Hippocampal formation (tissue), 2 donors: ENCODE measurements at regions not wholly inside any gene's neighbourhood (a gene's known extent, or its start where the extent isn't known, plus 50 kb on each side); places are given as distances from the start of the nearest gene placed in this dataset.

Experiments
- DNase-seq, 2 donors: peaks; one replicate each; lab custom pipeline; 2025; lab: John Stamatoyannopoulos, UW

DNA sequence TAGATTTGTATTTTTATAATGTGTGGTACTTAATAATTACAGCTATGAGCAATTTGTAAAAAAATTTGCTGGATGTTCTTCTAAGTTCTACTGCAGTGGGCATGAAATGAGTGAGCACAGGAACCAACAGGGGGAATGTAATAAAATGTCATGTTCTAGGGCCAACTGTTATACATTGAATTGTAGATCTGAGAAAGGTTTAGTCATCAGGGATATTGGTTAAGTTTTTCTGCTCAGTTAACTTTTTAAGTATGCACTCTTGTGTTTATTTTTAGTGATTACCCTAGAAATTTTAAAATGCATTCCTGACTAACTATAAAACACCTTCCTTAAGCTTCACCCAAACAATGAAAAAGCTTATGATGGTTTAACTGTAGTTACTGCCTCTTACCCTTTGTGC, 101.8 kb downstream of the CAND1 start:
- DNase-seq = no peak

DNA sequence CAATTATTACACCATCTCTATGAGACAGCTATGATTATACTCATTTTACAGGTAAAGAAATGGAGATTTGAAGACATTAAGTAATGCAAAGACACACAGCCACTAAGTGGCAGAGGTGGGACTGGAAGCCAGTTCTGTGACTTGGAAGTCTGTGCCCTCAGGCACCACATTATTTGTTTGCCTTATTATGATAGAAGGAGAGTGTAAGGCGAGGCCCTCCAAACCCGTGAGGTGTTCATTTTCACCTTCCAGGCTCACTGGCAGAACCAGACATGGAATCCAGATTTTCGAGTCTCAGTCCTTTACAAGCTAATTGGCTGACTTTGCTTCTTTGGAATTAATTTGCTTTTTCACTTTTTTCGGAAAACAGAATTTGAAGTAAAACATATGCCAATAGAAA, 107.9 kb downstream of the CAND1 start:
- no peak for DNase-seq

DNA sequence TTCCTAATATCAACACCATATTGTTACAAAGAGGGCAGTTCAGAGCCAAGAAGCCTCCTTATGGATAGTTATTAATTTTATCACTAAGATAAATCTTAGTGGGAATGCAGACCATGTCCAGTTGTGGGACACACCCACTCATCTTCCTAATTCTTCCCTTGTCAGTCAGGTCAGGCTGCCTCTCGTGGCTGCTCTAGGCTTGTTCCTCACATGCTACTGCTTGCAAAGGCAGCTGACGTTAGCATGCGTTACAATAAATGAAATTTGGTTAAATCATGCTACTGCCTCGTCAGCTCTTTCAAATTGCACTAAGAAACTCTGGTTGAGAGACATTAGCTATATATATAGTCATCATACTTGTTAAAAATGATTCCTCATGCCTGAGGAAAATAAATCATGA, 108.4 kb downstream of the CAND1 start:
- no peak for DNase-seq

DNA sequence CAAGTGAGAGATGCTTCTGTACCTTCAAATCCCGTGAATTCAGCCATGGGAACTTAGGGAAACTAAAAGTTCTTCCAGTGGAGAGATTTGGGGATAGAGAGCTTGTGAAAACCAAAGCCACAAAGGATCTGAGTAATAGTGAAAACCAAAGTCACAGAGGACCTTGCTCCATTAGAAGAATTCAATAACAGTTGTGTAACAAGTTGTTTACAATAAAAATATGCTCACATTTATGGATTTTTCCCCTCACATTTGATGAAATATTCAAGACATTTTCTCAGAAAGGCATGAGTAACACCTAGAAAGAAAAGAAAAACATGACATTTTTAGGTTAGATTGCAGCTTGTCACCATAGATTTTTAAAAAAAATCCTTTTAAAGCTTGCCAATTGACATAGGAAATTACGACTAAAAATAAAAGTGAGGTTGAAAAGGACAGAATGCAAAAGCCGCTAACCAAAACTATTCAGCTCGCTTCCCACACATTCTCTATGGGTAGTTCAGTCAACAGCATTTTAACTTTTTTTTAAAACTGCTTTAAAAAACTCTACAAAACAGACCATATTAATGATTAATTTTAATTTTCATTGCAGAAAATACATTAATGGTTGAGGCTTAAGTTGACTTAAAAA, 113.2 kb downstream of the CAND1 start:
- no peak for DNase-seq

DNA sequence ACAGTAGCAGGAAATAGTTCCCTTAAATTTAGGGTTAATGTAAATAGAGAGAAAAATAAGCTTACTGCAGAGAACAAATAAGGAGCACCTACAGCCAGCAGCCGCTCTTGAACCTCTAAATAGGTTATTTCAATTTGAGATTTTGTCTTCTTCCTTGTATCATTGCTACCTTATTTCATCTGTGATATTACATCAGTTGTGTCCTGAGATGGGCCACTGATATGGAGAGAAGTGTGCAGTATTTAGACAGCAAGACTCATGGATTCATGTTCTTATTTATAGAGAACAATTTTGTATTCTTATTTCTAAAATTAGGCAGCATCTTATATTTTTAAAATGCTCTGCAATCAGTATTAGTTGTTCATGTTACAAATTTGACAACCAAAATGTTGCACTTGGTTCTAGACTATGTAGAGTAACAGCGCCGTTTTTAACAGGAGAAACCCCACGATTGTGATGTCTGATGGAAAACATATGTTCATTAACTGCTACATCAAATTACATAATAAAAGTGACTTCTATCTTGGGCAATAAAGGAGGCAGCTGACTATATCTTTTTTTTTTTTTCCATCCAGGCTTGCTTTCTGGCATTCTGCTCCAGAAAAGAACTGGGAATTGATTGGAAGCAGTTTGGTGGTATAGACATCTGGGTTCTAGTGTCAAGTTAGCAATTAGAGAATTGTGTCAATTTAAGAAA, 117.9 kb downstream of the CAND1 start:
- DNase-seq = no peak

DNA sequence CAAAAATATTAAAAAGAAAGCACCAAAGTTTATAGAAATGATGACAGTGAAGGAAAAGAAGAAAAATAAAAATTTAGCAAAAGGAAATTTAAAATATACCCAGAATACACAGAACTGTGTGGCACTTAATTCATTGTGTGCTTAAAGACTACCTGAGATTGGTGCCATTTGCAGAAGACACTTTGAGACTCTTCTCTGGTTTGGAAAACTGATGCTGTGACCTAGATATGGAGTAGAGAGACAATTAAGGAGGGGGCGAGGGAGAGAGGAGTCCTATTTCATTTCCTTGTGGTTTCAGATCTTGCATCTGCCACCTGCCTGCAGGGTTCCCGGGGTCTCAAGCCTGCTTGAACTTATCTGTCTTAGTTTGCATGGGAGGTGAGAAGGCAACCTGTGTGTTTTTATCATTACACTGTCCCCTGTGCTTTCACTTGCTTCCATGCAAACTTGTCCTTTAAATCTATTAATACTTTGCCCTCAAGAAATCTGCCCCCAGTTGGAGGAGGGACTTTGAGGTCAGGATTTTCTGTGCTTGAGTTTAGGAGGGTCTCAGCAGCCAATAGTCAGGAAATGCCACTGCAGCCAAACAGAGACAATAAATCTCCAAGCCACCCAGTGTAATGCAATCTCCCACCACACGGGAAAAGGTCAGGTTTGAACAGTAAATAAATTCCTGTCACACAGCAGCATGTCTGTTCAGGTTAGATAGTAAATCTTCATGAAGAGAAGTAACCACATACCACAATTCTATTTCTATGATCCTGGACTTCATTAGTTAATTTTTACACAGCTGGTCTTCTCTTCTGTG, 119.4 kb downstream of the CAND1 start:
- no peak for DNase-seq

DNA sequence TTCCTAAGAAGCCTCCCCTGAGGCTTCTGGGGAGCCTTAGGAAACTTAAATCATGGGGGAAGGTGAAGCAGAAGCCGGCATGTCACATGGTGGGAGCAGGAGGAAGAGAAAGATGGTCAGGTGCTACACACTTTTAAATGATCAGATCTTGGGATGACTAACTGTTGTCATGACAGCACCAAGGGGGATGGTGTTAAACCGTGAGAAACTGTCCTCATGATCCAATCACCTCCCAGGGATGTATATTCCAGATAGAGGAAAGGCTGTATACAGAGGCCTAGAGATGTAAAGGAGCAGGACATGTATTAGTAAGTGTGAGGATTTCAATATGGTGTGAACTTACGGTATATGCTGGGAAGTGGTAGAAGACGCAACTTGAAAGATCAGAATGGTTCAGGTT, 121.1 kb downstream of the CAND1 start:
- DNase-seq = no peak

DNA sequence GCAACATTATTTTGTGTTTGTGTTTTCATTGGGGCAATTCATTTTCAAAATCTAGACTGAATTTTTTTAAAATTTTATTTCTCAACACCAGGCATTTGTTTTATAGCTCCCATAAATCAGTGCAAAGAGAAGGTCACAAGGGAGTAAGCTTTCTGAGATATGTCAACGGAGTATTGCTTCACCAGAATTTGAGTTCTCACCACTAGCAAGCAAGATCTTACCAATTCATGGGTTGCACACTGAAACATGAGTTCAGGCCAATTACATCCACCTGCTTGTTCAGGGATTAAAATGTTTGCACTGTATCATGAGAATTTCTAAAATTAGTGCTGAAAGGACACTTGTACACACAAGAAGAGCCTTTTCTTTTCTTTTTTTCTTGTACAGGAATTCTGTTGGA, 121.9 kb downstream of the CAND1 start:
- DNase-seq = no peak

DNA sequence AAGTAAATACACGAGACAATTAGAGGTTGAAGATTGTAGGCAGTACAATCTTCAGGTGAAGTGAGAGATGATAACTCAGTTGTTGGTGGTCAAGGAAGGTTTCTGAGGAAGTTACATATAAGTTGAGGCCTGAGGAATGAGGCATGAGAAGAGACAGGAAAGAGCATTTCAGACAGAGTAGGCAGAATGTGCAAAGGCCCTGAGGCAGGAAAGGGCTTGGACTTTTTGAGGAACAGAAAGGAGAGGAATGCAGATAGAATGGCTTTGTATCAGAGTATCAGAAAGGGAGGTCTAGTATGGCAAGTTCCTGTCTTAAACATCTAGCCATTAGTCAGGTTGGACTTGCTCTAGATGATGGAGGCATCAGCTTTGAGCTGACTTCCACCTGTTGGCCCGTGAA, 122.5 kb downstream of the CAND1 start:
- no peak for DNase-seq

DNA sequence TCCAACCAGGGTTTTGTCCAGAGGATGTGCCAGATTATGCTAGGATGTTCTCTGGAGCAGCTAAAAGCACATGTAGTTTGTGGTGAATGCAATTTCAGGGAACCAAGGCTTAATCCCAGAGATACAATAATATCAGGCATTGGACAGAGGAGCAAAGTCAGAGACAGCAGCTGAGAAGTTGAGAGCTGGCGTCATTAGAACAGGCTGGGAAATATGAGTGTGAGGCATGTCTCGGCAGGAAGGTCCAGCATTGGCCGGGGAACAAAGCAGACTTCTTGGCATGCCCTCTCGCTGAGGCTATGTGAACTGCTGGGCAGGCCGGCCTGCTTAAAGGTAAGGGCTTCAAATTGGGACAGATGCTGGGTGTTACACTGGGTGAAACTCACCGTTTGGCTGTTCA, 125.4 kb downstream of the CAND1 start:
- DNase-seq = peak in 1 of 2 donors; percentile 13

DNA sequence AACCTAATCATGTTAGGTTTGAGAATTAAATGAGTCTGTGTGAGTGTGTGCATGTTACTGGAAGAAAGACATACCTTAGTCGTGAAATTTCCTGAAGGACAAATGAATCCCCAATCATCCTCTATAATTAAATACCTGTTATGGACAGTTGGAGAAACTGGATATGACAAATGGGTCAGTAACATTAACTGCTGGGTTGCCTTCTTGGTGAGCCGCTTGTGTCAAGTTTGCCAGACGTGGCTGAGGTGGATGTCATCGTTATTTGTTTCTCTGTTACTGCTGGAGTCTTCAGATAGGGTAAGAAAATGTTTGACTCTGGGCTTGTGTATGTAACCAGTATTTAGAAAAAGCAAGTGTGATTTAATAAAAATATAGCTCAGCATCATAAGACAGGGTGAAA, 131.6 kb downstream of the CAND1 start:
- DNase-seq = no peak

DNA sequence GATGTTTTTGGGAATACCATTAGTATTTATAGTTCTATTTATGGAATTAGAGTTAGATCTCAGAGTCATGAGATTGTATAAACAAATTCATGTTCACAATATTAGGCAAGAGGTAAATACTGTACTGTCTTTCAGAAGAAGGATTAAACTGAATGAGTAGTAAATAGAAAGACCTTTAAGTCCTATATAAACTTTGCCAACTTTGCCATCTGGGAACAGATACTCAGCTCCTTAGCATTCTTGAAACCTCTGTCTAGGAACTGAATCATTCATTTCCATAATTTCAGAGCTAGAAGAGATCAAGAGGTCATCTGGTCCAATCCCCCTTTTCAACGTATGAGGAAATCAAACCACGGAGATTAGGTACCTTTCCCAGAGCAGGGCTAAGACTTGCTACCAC, 141.1 kb downstream of the CAND1 start:
- DNase-seq = no peak

DNA sequence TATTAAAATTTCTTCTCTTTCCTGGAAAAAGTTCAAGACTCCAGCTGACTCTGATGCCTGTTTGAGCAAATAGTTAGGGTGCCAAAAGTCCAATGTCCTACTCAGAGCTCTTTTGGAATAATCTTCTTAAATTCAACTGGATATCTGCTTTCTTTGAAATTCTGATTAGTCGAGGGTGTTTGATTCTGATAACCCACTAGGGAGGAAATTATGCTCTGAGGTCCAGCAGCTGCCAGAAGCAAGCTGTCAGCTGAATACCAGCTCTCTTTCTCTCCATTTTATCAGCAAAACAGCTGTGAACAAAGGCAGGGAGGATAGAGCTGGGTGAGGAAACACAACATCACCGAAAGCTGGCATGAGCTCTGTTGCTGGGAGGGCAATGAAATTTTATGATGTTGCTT, 141.5 kb downstream of the CAND1 start:
- DNase-seq = no peak

DNA sequence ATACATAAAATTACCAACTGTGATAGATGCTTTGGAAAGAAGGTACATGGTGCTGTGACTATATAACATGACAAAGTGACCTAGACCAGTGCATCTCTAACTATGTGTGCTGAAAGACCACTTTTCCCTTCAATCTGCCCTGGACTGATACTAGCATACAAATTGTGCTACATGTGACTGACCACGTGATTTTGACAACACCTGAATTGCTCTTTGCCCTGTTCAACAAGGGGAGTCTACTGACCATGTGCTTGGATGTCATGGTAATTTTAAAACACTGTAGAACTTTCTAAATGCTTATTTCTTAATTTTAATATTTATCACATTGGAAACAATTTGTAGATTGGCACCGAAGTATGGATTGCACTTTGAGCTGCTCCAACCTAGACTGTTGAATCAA, 142.4 kb downstream of the CAND1 start:
- no peak for DNase-seq

DNA sequence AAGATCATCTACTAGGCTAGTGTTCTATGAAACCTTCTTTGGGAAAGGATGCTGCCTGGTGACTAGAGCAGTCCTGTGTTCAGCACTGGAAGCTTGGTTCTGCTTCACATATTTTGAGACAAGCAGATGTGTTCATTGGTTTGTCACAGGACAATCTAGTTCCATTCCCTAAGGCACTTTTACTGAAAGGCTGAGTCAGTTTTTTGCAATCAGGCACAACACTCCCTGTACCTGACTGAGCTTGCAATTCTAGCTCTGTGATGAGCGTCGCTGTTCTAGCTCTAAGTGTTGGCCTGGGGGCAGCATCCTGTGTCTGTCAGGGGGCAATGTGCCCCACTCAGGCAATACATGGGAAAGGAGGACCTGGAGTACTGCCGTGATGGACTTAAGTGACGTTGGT, 144.4 kb downstream of the CAND1 start:
- no peak for DNase-seq

DNA sequence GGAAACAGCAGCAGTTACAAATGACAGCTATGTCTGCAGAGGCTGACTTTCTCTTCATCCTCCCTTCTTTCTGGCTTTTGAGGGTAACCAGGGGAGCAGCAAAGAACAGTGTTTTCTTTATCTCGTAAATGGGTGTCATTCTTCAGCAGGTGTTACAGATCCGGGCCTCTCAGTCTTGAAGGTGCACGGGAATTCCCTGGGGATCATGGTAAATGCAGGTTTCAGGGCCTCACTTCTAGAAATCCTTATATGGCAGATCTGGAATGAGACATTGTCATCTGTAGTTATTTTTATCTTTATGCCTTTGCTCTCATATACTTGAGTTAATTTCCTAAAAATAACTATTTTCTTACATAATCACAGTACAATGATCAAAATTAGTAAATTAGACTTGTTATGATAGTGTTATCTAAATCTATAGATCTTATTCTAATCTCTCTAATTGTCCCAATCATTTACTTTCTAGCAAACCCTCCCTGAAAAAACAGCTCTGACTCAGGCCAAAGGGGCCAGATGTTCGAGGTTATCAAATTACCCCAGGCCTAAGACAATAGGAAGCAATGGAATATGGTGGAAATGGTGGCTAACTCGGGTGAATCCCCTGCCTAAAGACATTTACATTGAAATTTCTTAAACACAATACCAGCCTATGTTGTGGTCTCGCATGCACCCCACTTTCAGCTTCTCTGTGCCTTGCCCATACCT, 145.0 kb downstream of the CAND1 start:
- DNase-seq = no peak

DNA sequence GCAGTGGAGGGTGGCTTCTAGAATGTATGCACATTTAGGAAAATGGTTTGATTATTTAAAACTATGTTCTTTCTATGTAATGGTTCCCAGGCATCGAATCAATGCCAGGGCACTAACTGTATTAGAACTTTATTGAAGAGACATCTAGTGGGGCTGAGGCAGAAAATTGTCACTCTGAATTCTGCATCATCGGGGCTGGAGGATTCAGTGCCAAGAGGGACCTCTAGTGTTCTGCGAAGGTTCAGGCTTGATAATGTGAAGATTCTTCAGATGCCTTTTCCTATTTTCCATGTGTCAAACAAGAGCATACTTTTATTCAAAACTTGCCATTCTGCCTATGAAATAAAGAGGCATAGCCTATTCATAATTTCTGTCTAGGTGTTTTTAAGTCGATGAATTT, 146.3 kb downstream of the CAND1 start:
- peak; percentile 24 to 68 for DNase-seq

DNA sequence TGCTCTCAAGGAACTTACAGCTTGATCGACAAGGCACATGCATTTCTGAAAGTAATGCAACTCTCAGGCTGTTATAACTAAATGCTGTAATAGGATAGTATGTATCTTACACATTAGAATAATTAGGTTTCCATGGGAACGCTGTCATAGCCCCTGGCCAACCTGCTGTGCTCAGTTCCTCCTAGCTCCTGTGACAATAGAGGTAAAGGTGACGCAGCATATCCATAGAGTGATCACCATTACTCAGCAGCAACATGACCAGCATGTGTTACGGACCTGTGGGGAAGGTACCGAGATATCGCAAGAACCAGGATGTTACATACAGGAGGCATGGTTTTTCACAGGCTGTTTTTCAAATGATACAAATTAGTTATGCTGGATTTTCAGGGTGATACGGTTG, 150.7 kb downstream of the CAND1 start:
- DNase-seq = no peak

DNA sequence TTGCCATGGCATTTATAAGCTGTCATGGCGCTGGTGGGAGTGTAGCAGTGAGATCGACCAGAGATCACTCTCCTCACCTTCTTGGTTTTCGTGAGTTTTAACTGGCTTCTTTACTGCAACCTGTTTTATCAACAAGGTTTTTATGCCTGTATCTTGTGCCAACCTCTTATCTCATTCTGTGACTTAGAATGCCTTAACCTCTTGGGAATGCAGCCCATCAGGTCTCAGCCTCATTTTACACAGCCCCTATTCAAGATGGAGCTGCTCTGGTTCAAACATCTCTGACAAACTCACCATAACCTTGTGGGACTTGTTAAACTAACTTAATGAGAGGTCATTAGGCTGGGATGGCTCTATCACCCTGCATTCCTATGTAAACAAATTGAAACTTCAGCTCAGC, 151.3 kb downstream of the CAND1 start:
- no peak for DNase-seq

DNA sequence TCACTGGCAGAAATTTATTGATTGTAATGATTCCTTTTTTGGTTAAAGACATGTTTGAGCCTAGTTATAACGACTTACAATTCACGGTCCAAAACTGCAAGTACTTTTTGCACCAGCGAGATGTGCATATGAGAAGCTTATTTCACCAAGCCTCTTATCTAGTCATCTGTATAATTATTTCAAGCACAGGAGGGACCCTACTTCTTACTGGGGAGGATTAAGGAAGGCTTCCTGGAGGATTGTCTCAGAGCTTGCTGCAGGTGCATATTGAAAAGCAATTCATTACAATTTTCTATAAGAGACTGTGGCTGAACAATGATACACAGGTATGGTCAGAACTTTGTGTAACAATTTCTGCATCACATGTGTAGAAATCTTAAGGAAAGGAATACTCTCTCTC, 152.9 kb downstream of the CAND1 start:
- no peak for DNase-seq

DNA sequence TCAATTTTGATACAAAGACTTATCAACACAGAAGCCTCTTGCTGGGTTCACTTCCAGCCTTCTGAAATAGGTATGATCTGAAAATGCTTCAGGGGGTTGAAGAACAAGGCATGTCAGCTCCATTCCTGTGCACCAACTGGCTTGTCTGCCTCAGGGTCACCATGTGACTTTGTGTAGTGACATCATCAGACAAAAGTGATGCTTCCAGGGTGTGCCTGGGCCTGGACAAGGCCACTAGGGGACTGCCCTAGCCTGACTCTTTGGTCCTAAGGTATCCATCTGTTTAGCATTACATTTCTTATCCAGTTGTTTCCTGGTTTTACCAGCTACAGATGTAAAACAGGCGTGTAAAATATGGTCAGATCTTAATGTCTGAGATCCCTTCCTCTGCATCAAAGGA, 155.6 kb downstream of the CAND1 start:
- DNase-seq = no peak

DNA sequence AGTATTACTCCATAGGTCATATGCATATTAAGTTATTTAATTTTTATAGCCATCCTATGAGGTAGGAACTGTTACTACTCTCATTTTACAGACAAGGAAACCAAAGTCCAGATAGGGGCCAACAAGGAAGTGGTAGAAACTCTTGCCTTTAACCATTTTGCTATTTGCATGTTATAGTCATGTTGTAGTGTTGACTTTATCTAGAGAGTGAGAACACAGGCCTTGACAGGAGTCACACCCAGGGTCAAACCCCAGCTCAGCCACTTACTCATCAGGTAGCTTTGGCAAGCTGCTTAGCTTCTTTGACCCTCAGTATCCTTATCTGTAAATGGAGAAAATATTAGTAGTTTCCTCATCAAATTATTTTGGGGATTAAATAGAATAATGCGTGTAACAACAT, 156.2 kb downstream of the CAND1 start:
- DNase-seq = no peak

DNA sequence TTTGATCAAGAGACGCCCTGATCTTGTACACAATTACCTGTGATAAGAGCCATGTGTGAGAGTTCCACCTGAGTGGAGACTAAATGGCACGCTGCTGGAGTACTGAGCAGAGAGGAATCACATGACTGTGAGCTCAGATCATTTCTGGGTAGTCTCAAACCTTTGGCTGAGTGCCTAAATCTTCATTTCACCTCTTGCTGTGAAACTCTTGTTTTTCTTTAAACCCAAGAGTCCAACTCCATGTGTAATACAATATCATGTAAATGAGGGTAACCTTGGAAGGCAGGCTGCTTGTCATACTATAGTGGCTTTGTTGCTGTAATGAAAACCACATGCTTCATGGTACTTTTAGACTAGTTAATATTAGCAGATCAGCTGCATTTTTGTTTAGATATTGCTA, 156.9 kb downstream of the CAND1 start:
- DNase-seq = no peak
